Mammary epithelial cell (primary cell): ENCODE measurements at regions not wholly inside any gene's neighbourhood (a gene's known extent, or its start where the extent isn't known, plus 50 kb on each side); places are given as distances from the start of the nearest gene placed in this dataset.

Experiments
- CTCF ChIP-seq, 2 donors: IDR thresholded peaks in 1 of 2; conservative IDR thresholded peaks in 1 of 2; 2 replicates each; pipeline ENCODE4 v1.5.1; 2011 to 2012; ENCODE audit warnings: inconsistent platforms in 2 of 2, low read length in 2 of 2, mild to moderate bottlenecking in 2 of 2, control low read depth in 1 of 2, low read depth in 1 of 2; ENCODE audit not compliant: insufficient read depth in 1 of 2; ENCODE audit errors: extremely low read depth in 1 of 2
- EZH2 ChIP-seq: IDR thresholded peaks from 2 replicates; pipeline ENCODE4 v1.6.1; 2012; ENCODE audit warnings: low read length, inconsistent platforms, borderline replicate concordance

GRCh38 chr1:115215703-115216521, 122.1 kb downstream of the NGF start:
- TF ChIP-seq CTCF (conservative IDR thresholded peaks at IDR 0.05 in 1 of 2, IDR thresholded peaks at IDR 0.05 in 1 of 2; ENCODE audit: extremely low read depth in 1 of 2, insufficient read depth in 1 of 2, low read depth in 1 of 2, low read length in 2 of 2) (no peak), EZH2 (no peak)
